ENCODE measurements at regions not wholly inside any gene's neighbourhood (a gene's known extent, or its start where the extent isn't known, plus 50 kb on each side); places are given as distances from the start of the nearest gene placed in this dataset.
"Not testable (repeated sequence)": the region's sequence is repeated elsewhere in the genome, so short reads cannot be mapped to it uniquely, and the experiment has no call there.

GRCh38 chr9:71431931-71432330 is 310.5 kb upstream of the TRPM3 start:
- Histone ChIP-seq H3K4me1 (no peaks in the 10 kb centered on the region), H3K4me3 (no peak overlapping the region), H3K27me3 (no peaks in the 10 kb centered on the region), H3K27ac (no peak overlapping the region), H3K36me3 (no peaks in the 10 kb centered on the region), H3K9me3 (no peaks in the 10 kb centered on the region)
- TF ChIP-seq POLR2A (IDR thresholded peaks at IDR 0.05) = no peak
- TF ChIP-seq CTCF (IDR thresholded peaks at IDR 0.05) = no peak
- DNase-seq = no peak

- H3K9me3 ChIP-seq, H3K27me3 ChIP-seq, H3K4me1 ChIP-seq, H3K36me3 ChIP-seq, H3K4me3 ChIP-seq, DNase-seq, H3K27ac ChIP-seq: not testable (repeated sequence)
These were observed 285.9 kb upstream of the TRPM3 start for GRCh38 chr9:71407341-71407740.

GRCh38 chr9:71403106-71403505 is 281.7 kb upstream of the TRPM3 start:
- H3K27ac ChIP-seq = no peak overlapping the region
- H3K4me3 ChIP-seq = no peak overlapping the region
- no peaks in the 10 kb centered on the region for H3K27me3 ChIP-seq
- no peaks in the 10 kb centered on the region for H3K4me1 ChIP-seq
- H3K9me3 ChIP-seq = no peaks in the 10 kb centered on the region
- TF ChIP-seq CTCF (IDR thresholded peaks at IDR 0.05) = no peak
- TF ChIP-seq POLR2A (IDR thresholded peaks at IDR 0.05) = no peak
- no peaks in the 10 kb centered on the region for H3K36me3 ChIP-seq
- DNase-seq = no peak

GRCh38 chr9:71393005-71393404 is 271.6 kb upstream of the TRPM3 start:
- TF ChIP-seq CTCF (IDR thresholded peaks at IDR 0.05) = no peak
- TF ChIP-seq POLR2A (IDR thresholded peaks at IDR 0.05) = no peak
- H3K4me1 ChIP-seq = no peaks in the 10 kb centered on the region

GRCh38 chr9:71384343-71384742 is 262.9 kb upstream of the TRPM3 start:
- Histone ChIP-seq H3K4me3 (no peak overlapping the region), H3K27ac (no peak overlapping the region), H3K9me3 (no peaks in the 10 kb centered on the region), H3K27me3 (no peaks in the 10 kb centered on the region), H3K4me1 (no peaks in the 10 kb centered on the region), H3K36me3 (no peaks in the 10 kb centered on the region)
- no peak for DNase-seq
- TF ChIP-seq CTCF (IDR thresholded peaks at IDR 0.05) (no peak), POLR2A (IDR thresholded peaks at IDR 0.05) (no peak)

More at GRCh38 chr9:71393005-71393404, 271.6 kb upstream of the TRPM3 start:
- no peak overlapping the region for H3K4me3 ChIP-seq
- no peaks in the 10 kb centered on the region for H3K27me3 ChIP-seq
- no peak overlapping the region for H3K27ac ChIP-seq
- no peaks in the 10 kb centered on the region for H3K9me3 ChIP-seq
- H3K36me3 ChIP-seq = no peaks in the 10 kb centered on the region
- DNase-seq = no peak

- Histone ChIP-seq H3K27ac (no peak overlapping the region), H3K9me3 (no peaks in the 10 kb centered on the region), H3K4me3 (no peak overlapping the region), H3K4me1 (no peaks in the 10 kb centered on the region), H3K27me3 (no peaks in the 10 kb centered on the region), H3K36me3 (no peaks in the 10 kb centered on the region)
- no peak for TF ChIP-seq POLR2A (IDR thresholded peaks at IDR 0.05)
- TF ChIP-seq CTCF (IDR thresholded peaks at IDR 0.05) = no peak
- no peak for DNase-seq
These were observed 262.0 kb upstream of the TRPM3 start for GRCh38 chr9:71383308-71383940.

Data from Peyer's patch (tissue), 4 donors.